ENCODE measurements at regions not wholly inside any gene's neighbourhood (a gene's known extent, or its start where the extent isn't known, plus 50 kb on each side); places are given as distances from the start of the nearest gene placed in this dataset.

DNA sequence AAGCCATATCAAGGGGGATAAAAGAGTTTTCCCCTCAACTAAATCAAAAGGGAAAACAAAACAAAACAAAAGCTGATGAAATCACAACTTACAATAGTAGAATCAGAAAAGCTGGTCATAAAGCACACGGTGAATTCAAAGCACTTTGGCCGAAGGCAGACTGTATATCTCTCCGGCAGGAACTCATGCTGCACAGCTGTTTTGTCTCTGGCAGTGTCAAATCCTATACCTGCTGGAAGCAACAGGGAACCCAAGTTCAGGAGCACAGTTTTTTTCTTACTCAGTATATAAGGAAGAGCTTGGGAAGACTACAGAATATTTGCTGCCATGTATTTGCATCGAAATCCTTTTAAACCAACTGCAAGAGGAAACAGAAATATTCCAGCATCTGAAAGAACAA is 213.7 kb downstream of the RFC3 start:
- DNase-seq (ENCODE audit: low read depth, low spot score) (no peak), FAIRE-seq (no peak)
- H3K4me1 ChIP-seq (ENCODE audit: control insufficient read depth, extremely low read depth, insufficient read depth, low read length): no peaks in the 10 kb centered on the region
- POLR2A ChIA-PET: no interaction called here
- no TSS peak for BruUV-seq (replicated peaks)
- CTCF ChIA-PET: interaction anchor here (1.3 kb wide), 1 partner anchor 39 kb away, joined by 3 read pairs; no protein-coding TSS in a partner anchor
- dilution Hi-C loops (cut with MboI; ENCODE audit: extremely low pct_ligation_motif_present, low sequenced_read_pairs): no loop called here
- H3K79me2 ChIP-seq (ENCODE audit: control insufficient read depth, insufficient read depth, low read length): no peaks in the 10 kb centered on the region
- no peaks in the 10 kb centered on the region for H3K36me3 ChIP-seq (ENCODE audit: control insufficient read depth in 2 of 2, extremely low read depth in 1 of 2, insufficient read depth in 2 of 2, low read length in 2 of 2)
- no peak for TF ChIP-seq GATA2 (IDR thresholded peaks at IDR 0.05; ENCODE audit: insufficient read depth, insufficient read length, low read depth, low read length)
- TF ChIP-seq JUN (IDR thresholded peaks at IDR 0.05; ENCODE audit: borderline replicate concordance, insufficient read depth, insufficient read length, low read depth): no peak
- no peak for TF ChIP-seq POLR2AphosphoS5 (IDR thresholded peaks at IDR 0.05; ENCODE audit: insufficient read depth, low read depth, low read length)
- TF ChIP-seq, protein P1, sequence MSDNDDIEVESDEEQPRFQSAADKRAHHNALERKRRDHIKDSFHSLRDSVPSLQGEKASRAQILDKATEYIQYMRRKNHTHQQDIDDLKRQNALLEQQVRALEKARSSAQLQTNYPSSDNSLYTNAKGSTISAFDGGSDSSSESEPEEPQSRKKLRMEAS (IDR thresholded peaks at IDR 0.05; ENCODE audit: insufficient read depth, insufficient read length): no peak
- no peak for TF ChIP-seq EZH2 (IDR thresholded peaks at IDR 0.05; ENCODE audit: borderline replicate concordance, low read depth, low read length, severe bottlenecking)
- no peak for TF ChIP-seq POLR2A (IDR thresholded peaks at IDR 0.05; ENCODE audit: low read depth, low read length)
- no peak for TF ChIP-seq FOS (IDR thresholded peaks at IDR 0.05; ENCODE audit: borderline replicate concordance, insufficient read depth, low read length)
- TF ChIP-seq, protein P2, sequence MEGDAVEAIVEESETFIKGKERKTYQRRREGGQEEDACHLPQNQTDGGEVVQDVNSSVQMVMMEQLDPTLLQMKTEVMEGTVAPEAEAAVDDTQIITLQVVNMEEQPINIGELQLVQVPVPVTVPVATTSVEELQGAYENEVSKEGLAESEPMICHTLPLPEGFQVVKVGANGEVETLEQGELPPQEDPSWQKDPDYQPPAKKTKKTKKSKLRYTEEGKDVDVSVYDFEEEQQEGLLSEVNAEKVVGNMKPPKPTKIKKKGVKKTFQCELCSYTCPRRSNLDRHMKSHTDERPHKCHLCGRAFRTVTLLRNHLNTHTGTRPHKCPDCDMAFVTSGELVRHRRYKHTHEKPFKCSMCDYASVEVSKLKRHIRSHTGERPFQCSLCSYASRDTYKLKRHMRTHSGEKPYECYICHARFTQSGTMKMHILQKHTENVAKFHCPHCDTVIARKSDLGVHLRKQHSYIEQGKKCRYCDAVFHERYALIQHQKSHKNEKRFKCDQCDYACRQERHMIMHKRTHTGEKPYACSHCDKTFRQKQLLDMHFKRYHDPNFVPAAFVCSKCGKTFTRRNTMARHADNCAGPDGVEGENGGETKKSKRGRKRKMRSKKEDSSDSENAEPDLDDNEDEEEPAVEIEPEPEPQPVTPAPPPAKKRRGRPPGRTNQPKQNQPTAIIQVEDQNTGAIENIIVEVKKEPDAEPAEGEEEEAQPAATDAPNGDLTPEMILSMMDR (IDR thresholded peaks at IDR 0.05; ENCODE audit: extremely low read depth in 1 of 2, insufficient read depth in 1 of 2, low read depth in 1 of 2, low read length in 2 of 2): no peak
- TF ChIP-seq MYC (IDR thresholded peaks at IDR 0.05; ENCODE audit: low read depth, low read length): no peak
- H2AFZ ChIP-seq (ENCODE audit: low read depth, low read length): no peak overlapping the region
- H3K27me3 ChIP-seq (ENCODE audit: control insufficient read depth in 2 of 2, insufficient read depth in 2 of 2, low read length in 2 of 2): no peaks in the 10 kb centered on the region
- no peaks in the 10 kb centered on the region for H3K9me3 ChIP-seq (replicated peaks; ENCODE audit: control insufficient read depth, insufficient read depth, low read length)
- H3K9me1 ChIP-seq (replicated peaks; ENCODE audit: control insufficient read depth, extremely low read depth, insufficient read depth, low read length): no peaks in the 10 kb centered on the region
- H3K9ac ChIP-seq (replicated peaks; ENCODE audit: extremely low read depth, insufficient read depth, low read length): no peak overlapping the region
- no peak overlapping the region for H3K4me3 ChIP-seq (replicated peaks in 1 of 3; ENCODE audit: insufficient read depth in 1 of 3, low read depth in 1 of 3, low read length in 3 of 3)
- no peak overlapping the region for H3K4me2 ChIP-seq (ENCODE audit: insufficient read depth, low read length)
- no peaks in the 10 kb centered on the region for H4K20me1 ChIP-seq (replicated peaks; ENCODE audit: control insufficient read depth, extremely low read depth, insufficient read depth, low read length)
- H3K27ac ChIP-seq (ENCODE audit: insufficient read depth, low read depth, low read length): no peak overlapping the region
- intact Hi-C loops (cut with micrococcal nuclease): no loop called here
